GM13976 (cell line): ENCODE measurements at regions not wholly inside any gene's neighbourhood (a gene's known extent, or its start where the extent isn't known, plus 50 kb on each side); places are given as distances from the start of the nearest gene placed in this dataset.
"Not testable (repeated sequence)": the region's sequence is repeated elsewhere in the genome, so short reads cannot be mapped to it uniquely, and the experiment has no call there.

Experiments
- DNase-seq: peaks from one replicate; pipeline ENCODE4 v3.0.0; 2012; ENCODE audit warnings: low spot score
- CTCF ChIP-seq: IDR thresholded peaks from 2 replicates; pipeline ENCODE4 v1.5.1; 2012; ENCODE audit warnings: borderline replicate concordance, mild to moderate bottlenecking; ENCODE audit not compliant: insufficient read depth; ENCODE audit errors: extremely low read depth, missing control alignments, control extremely low read depth
- in situ Hi-C: fragments of 300-500 bp; cut with MboI; formaldehyde crosslinking; loops from one replicate; pipeline ENCODE4 v1.12.0; 2022; ENCODE audit warnings: low sequenced_read_pairs, mixed read lengths, inconsistent platforms; ENCODE audit not compliant: unreplicated experiment

GRCh38 chr7:67301667-67302066 lies 305.0 kb downstream of the TYW1 start:
- TF ChIP-seq CTCF, result no peak
- DNase-seq, result no peak
- in situ Hi-C loops, result no loop called here

- in situ Hi-C loops, result no loop called here
- DNase-seq, result peak; percentile 97
- TF ChIP-seq CTCF, result no peak
These were observed 305.7 kb downstream of the TYW1 start for GRCh38 chr7:67302113-67303039.

GRCh38 chr7:67304846-67305245 lies 308.2 kb downstream of the TYW1 start:
- in situ Hi-C loops, DNase-seq: not testable (repeated sequence)

- TF ChIP-seq CTCF, result no peak
- in situ Hi-C loops, result no loop called here
- DNase-seq, result no peak
These were observed 309.7 kb downstream of the TYW1 start for GRCh38 chr7:67306331-67306730.

- TF ChIP-seq CTCF, result no peak
- no peak for DNase-seq
- in situ Hi-C loops, result no loop called here
These were observed 313.3 kb downstream of the TYW1 start for GRCh38 chr7:67309764-67310549.

GRCh38 chr7:67311901-67312300 lies 315.3 kb downstream of the TYW1 start:
- in situ Hi-C loops, result no loop called here

More at GRCh38 chr7:67311901-67312300, 315.3 kb downstream of the TYW1 start:
- no peak for TF ChIP-seq CTCF
- no peak for DNase-seq
